Fibroblast of lung (primary cell): ENCODE measurements at regions not wholly inside any gene's neighbourhood (a gene's known extent, or its start where the extent isn't known, plus 50 kb on each side); places are given as distances from the start of the nearest gene placed in this dataset.

Experiments used
- DNase-seq, 2 donors: peaks; one replicate each; pipeline versions ENCODE4 v3.0.0 to v3.0.0-alpha.2; 2010; ENCODE audit warnings: low read depth in 2 of 2
- H2AFZ ChIP-seq: 2 replicates; pipeline ENCODE4 v1.5.1; 2012; ENCODE audit warnings: low read length, control low read depth, inconsistent platforms
- H3K27ac ChIP-seq: 2 replicates; pipeline ENCODE4 v1.5.1; 2011; ENCODE audit warnings: low read length, control low read depth; ENCODE audit not compliant: insufficient read depth
- H3K27me3 ChIP-seq: 2 replicates; pipeline ENCODE4 v1.5.1; 2011; ENCODE audit warnings: mild to moderate bottlenecking, low read length; ENCODE audit not compliant: control insufficient read depth, insufficient read depth
- H3K36me3 ChIP-seq: 2 replicates; pipeline ENCODE4 v1.5.1; 2011; ENCODE audit warnings: low read length; ENCODE audit not compliant: control insufficient read depth, insufficient read depth
- H3K4me1 ChIP-seq: 2 replicates; pipeline ENCODE4 v1.5.1; 2011; ENCODE audit warnings: low read length; ENCODE audit not compliant: control insufficient read depth, insufficient read depth; ENCODE audit errors: extremely low read depth
- H3K4me2 ChIP-seq: 2 replicates; pipeline ENCODE4 v1.5.1; 2011; ENCODE audit warnings: low read length, control low read depth; ENCODE audit not compliant: insufficient read depth; ENCODE audit errors: extremely low read depth
- H3K4me3 ChIP-seq, 4 experiments: fragments of 200-600 bp in 1 of 4; sonication (generic) in 1 of 4; replicated peaks in 1 of 4; 2 replicates each; pipeline ENCODE4 v1.5.1; 2011 to 2016; ENCODE audit warnings: low read length in 4 of 4, low read depth in 3 of 4, mild to moderate bottlenecking in 3 of 4, control low read depth in 2 of 4, inconsistent platforms in 1 of 4, mixed read lengths in 1 of 4; ENCODE audit not compliant: insufficient read depth in 1 of 4; ENCODE audit errors: control extremely low read depth in 1 of 4
- H3K79me2 ChIP-seq: 2 replicates; pipeline ENCODE4 v1.5.1; 2012; ENCODE audit warnings: mild to moderate bottlenecking, low read length, inconsistent platforms; ENCODE audit not compliant: control insufficient read depth, insufficient read depth
- H3K9ac ChIP-seq: 2 replicates; pipeline ENCODE4 v1.5.1; 2011; ENCODE audit warnings: mild to moderate bottlenecking, low read length, control low read depth; ENCODE audit not compliant: insufficient read depth
- H3K9me3 ChIP-seq: 2 replicates; pipeline ENCODE4 v1.5.1; 2012; ENCODE audit warnings: low read depth, low read length; ENCODE audit not compliant: control insufficient read depth, insufficient read depth
- H4K20me1 ChIP-seq: 2 replicates; pipeline ENCODE4 v1.5.1; 2011; ENCODE audit warnings: low read length; ENCODE audit not compliant: control insufficient read depth, insufficient read depth; ENCODE audit errors: extremely low read depth
- EZH2 ChIP-seq: IDR thresholded peaks from 2 replicates; pipeline ENCODE4 v1.5.1; 2012; ENCODE audit warnings: low read length, control low read depth, mild to moderate bottlenecking; ENCODE audit errors: missing control alignments
- TF ChIP-seq, protein P1 (sequence below), 2 donors: IDR thresholded peaks in 1 of 2; conservative IDR thresholded peaks in 1 of 2; 1 replicate in 1 of 2; 2 replicates in 1 of 2; pipeline ENCODE4 v1.5.1; 2011 to 2012; ENCODE audit warnings: low read length in 2 of 2, control low read depth in 1 of 2, inconsistent platforms in 1 of 2, low read depth in 1 of 2, mild to moderate bottlenecking in 1 of 2

DNA sequence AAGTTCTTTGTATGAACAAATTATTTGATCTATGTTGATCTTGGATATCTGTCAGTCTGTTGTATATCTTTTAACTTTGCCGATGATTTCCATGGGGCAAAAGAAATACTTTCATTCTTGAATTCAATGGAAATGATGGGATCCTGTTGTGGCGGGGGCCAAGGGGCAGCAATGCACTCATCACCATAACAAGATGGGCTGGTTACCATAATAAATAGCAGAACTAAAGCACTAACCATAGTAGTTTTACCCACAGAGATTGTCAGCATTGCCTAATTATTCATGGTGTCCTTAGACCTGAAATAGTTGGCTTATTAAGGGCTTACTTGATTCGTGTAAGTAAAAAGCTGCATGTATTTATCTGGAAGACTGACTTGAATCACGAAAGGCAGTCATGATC lies 309.6 kb downstream of the RFC3 start:
- DNase-seq, result no peak
- Histone ChIP-seq H3K4me2 (no peak overlapping the region), H3K4me3 (no peak overlapping the region), H2AFZ (no peak overlapping the region), H3K79me2 (no peaks in the 10 kb centered on the region), H3K27ac (no peak overlapping the region), H3K36me3 (no peaks in the 10 kb centered on the region), H4K20me1 (no peaks in the 10 kb centered on the region), H3K9ac (no peak overlapping the region), H3K27me3 (no peaks in the 10 kb centered on the region), H3K9me3 (no peaks in the 10 kb centered on the region), H3K4me1 (no peaks in the 10 kb centered on the region)
- TF ChIP-seq, protein P1, sequence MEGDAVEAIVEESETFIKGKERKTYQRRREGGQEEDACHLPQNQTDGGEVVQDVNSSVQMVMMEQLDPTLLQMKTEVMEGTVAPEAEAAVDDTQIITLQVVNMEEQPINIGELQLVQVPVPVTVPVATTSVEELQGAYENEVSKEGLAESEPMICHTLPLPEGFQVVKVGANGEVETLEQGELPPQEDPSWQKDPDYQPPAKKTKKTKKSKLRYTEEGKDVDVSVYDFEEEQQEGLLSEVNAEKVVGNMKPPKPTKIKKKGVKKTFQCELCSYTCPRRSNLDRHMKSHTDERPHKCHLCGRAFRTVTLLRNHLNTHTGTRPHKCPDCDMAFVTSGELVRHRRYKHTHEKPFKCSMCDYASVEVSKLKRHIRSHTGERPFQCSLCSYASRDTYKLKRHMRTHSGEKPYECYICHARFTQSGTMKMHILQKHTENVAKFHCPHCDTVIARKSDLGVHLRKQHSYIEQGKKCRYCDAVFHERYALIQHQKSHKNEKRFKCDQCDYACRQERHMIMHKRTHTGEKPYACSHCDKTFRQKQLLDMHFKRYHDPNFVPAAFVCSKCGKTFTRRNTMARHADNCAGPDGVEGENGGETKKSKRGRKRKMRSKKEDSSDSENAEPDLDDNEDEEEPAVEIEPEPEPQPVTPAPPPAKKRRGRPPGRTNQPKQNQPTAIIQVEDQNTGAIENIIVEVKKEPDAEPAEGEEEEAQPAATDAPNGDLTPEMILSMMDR (conservative IDR thresholded peaks at IDR 0.05 in 1 of 2, IDR thresholded peaks at IDR 0.05 in 1 of 2; ENCODE audit: low read depth in 1 of 2, low read length in 2 of 2), result no peak
- TF ChIP-seq EZH2, result no peak

GRCh38 chr13:34128661-34129060 lies 310.7 kb downstream of the RFC3 start:
- Histone ChIP-seq H3K4me1 (no peaks in the 10 kb centered on the region), H3K36me3 (no peaks in the 10 kb centered on the region), H3K9ac (no peak overlapping the region), H3K79me2 (no peaks in the 10 kb centered on the region), H3K4me2 (no peak overlapping the region), H3K27me3 (no peaks in the 10 kb centered on the region), H3K27ac (no peak overlapping the region), H3K9me3 (no peaks in the 10 kb centered on the region), H4K20me1 (no peaks in the 10 kb centered on the region), H2AFZ (no peak overlapping the region), H3K4me3 (no peak overlapping the region)
- DNase-seq, result no peak
- TF ChIP-seq, protein P1 (conservative IDR thresholded peaks at IDR 0.05 in 1 of 2, IDR thresholded peaks at IDR 0.05 in 1 of 2; ENCODE audit: low read depth in 1 of 2, low read length in 2 of 2), result no peak
- no peak for TF ChIP-seq EZH2

DNA sequence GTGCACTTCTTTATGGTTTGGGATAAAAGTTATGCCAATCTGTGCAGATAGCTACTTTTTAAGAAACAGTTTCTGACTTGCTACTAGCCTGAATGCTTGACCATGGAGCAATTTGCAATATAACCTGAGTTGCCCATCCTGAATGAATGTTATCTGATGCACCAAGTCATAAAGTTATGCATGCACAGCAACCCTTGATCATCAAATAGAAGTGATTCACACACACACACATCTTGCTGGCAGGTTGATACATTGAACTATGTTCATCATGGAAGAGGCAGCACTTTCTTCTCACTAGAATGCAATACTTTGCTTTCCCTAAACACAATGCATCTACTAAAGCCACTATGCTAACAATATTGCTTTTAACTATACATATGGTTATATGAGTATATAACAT lies 311.5 kb downstream of the RFC3 start:
- TF ChIP-seq EZH2, result no peak
- TF ChIP-seq, protein P1 (conservative IDR thresholded peaks at IDR 0.05 in 1 of 2, IDR thresholded peaks at IDR 0.05 in 1 of 2; ENCODE audit: low read depth in 1 of 2, low read length in 2 of 2), result no peak

More for the DNA sequence above, 311.5 kb downstream of the RFC3 start:
- Histone ChIP-seq H2AFZ (no peak overlapping the region), H3K4me2 (no peak overlapping the region), H3K9ac (no peak overlapping the region), H3K4me1 (no peaks in the 10 kb centered on the region), H3K79me2 (no peaks in the 10 kb centered on the region), H4K20me1 (no peaks in the 10 kb centered on the region), H3K9me3 (no peaks in the 10 kb centered on the region), H3K4me3 (no peak overlapping the region), H3K36me3 (no peaks in the 10 kb centered on the region), H3K27me3 (no peaks in the 10 kb centered on the region), H3K27ac (no peak overlapping the region)
- DNase-seq, result no peak
